Spleen (tissue), 7 donors: ENCODE measurements at regions not wholly inside any gene's neighbourhood (a gene's known extent, or its start where the extent isn't known, plus 50 kb on each side); places are given as distances from the start of the nearest gene placed in this dataset.
"Not testable (repeated sequence)": the region's sequence is repeated elsewhere in the genome, so short reads cannot be mapped to it uniquely, and the experiment has no call there.

ENCODE experiments used
- POLR2A ChIP-seq, 3 donors: fragments of 450-650 bp; IDR thresholded peaks; one replicate each; pipeline ENCODE4 v1.5.1; 2017; ENCODE audit warnings: antibody characterized with exemption in 3 of 3, mild to moderate bottlenecking in 1 of 3
- TF ChIP-seq, protein P1 (sequence below), 11 experiments: fragments of 200-600 bp in 7 of 11; fragments of 450-650 bp in 4 of 11; sonication (generic) in 4 of 11; IDR thresholded peaks in 8 of 11; conservative IDR thresholded peaks in 3 of 11; 1 replicate in 7 of 11; 2 replicates in 4 of 11; pipeline versions ENCODE4 v1.4.0 to v1.8.0; 2016 to 2021; ENCODE audit warnings: antibody characterized with exemption in 11 of 11, inconsistent platforms in 4 of 11, mild to moderate bottlenecking in 1 of 11
- donor health status: DM: no; HTN: no; CAD: no; lungs with moderate emphysema.
- donor health status: DM: no; HTN: no; CAD: no.
- donor health status: DM: no; HTN: no; CAD: no.

GRCh38 chr4:40697476-40697875, 52.3 kb upstream of the NSUN7 start:
- TF ChIP-seq, protein P1, sequence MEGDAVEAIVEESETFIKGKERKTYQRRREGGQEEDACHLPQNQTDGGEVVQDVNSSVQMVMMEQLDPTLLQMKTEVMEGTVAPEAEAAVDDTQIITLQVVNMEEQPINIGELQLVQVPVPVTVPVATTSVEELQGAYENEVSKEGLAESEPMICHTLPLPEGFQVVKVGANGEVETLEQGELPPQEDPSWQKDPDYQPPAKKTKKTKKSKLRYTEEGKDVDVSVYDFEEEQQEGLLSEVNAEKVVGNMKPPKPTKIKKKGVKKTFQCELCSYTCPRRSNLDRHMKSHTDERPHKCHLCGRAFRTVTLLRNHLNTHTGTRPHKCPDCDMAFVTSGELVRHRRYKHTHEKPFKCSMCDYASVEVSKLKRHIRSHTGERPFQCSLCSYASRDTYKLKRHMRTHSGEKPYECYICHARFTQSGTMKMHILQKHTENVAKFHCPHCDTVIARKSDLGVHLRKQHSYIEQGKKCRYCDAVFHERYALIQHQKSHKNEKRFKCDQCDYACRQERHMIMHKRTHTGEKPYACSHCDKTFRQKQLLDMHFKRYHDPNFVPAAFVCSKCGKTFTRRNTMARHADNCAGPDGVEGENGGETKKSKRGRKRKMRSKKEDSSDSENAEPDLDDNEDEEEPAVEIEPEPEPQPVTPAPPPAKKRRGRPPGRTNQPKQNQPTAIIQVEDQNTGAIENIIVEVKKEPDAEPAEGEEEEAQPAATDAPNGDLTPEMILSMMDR (IDR thresholded peaks at IDR 0.05 in 8 of 11, conservative IDR thresholded peaks at IDR 0.05 in 3 of 11): not testable (repeated sequence)
- not testable (repeated sequence) for TF ChIP-seq POLR2A (IDR thresholded peaks at IDR 0.05)
